ENCODE measurements at regions not wholly inside any gene's neighbourhood (a gene's known extent, or its start where the extent isn't known, plus 50 kb on each side); places are given as distances from the start of the nearest gene placed in this dataset.
"Not testable (repeated sequence)": the region's sequence is repeated elsewhere in the genome, so short reads cannot be mapped to it uniquely, and the experiment has no call there.

GRCh38 chr7:83731154-83731553, 82.2 kb upstream of the SEMA3E start:
- DNase-seq = no peak

- not testable (repeated sequence) for DNase-seq
These were observed 68.0 kb upstream of the SEMA3E start for GRCh38 chr7:83716923-83717322.

GRCh38 chr7:83708531-83708930, 59.6 kb upstream of the SEMA3E start:
- DNase-seq = no peak

GRCh38 chr7:83704564-83704963, 55.6 kb upstream of the SEMA3E start:
- no peak for DNase-seq

- no peak for DNase-seq
These were observed 53.5 kb upstream of the SEMA3E start for GRCh38 chr7:83702446-83702845.

- no peak for DNase-seq
These were observed 52.8 kb upstream of the SEMA3E start for GRCh38 chr7:83701736-83702135.
